Mucosa of descending colon (tissue), 3 donors: ENCODE measurements at regions not wholly inside any gene's neighbourhood (a gene's known extent, or its start where the extent isn't known, plus 50 kb on each side); places are given as distances from the start of the nearest gene placed in this dataset.
A peak's percentile ranks its signal among the peaks of the same experiment; 100 is the strongest.

Source experiments
- ATAC-seq: fragments of 200-7000 bp; cut with Tn5 transposase; one replicate; pipeline ENCODE4 v1.9.1; 2020; ENCODE audit warnings: mild to moderate bottlenecking, moderate library complexity
- DNase-seq, 3 donors: peaks; one replicate each; pipeline ENCODE4 v3.0.0-alpha.2; 2020
- H3K36me3 ChIP-seq: fragments of 200-600 bp; one replicate; pipeline ENCODE4 v1.8.0; 2021; ENCODE audit warnings: low read depth, mild to moderate bottlenecking
- H3K4me1 ChIP-seq: fragments of 200-600 bp; one replicate; pipeline ENCODE4 v1.8.0; 2021; ENCODE audit warnings: low read depth, mild to moderate bottlenecking
- H3K4me3 ChIP-seq: fragments of 200-600 bp; one replicate; pipeline ENCODE4 v1.8.0; 2021; ENCODE audit warnings: mild to moderate bottlenecking
- H3K9me3 ChIP-seq: fragments of 200-600 bp; one replicate; pipeline ENCODE4 v1.8.0; 2021; ENCODE audit warnings: mild to moderate bottlenecking
- intact Hi-C, 2 donors: fragments of 100-400 bp; cut with DNase I in 1 of 2; cut with micrococcal nuclease in 1 of 2; formaldehyde crosslinking; loops; one replicate each; pipeline versions ENCODE4 v1.11.0 to v1.11.1; 2022; cut with DNase I, micrococcal nuclease
- TF ChIP-seq, protein P1 (sequence below): fragments of 200-600 bp; IDR thresholded peaks from one replicate; pipeline ENCODE4 v1.8.0; 2022; ENCODE audit warnings: antibody characterized with exemption, mild to moderate bottlenecking
- donor health status: DM: no; HTN: no; CAD: no; lungs with moderate emphysema.
- donor health status: DM: no; HTN: no; CAD: no.
- donor health status: DM: no; HTN: yes; CAD: no.

DNA sequence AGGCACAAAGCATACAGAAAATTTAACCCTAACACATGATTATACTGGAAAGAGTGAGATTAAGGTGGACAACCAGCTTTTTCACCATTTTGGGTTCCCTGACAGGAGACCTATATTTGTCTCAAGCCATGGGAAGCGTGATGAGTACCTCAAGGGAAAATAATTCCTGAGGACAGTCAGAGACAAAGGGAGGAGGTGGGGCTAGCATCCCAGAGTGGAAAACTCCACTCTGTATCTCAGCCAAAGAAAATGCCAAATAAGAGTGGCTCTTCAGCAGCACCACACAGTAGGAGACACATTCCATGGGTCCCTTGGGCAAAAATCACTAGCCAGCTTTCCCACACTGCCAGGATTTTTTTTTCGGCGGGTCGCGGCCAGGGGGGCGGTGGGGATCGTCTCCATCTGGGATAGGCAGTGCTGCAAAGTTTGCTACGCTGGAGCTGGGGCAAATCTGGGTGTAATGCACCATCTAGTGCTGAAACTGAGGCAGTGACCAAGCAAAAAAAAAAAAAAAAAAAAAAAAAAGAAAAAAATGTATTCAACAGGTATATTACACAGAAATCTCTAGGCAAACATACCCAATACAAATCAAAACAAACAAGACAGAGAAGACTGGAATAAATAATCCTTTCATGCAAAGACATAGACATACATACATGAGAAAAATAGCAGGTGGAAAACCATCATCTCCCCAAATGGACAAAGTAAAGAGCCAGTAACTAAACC lies 77.3 kb upstream of the SLC35F1 start:
- DNase-seq (no peak), ATAC-seq (no peak)
- no peaks in the 10 kb centered on the region for H3K9me3 ChIP-seq

DNA sequence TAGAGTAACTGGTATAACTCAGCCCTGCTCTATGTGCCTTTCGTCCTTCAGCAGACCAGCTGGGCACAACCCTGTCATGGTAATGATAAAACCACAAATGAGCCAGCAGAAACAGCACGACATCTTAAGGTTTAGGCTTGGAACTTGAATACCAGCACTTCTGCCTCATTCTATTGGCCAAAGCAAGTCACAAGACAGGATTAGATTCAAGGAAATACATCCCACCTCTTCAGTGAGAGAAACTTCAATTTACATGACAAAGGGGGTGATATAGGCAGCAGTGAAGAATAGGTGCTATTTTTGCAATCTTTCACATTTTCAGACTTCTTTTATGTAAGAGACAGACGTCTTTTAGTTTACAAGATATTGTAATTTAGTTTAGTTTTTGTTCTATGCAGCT lies 69.8 kb upstream of the SLC35F1 start:
- no peak overlapping the region for H3K4me3 ChIP-seq
- TF ChIP-seq, protein P1, sequence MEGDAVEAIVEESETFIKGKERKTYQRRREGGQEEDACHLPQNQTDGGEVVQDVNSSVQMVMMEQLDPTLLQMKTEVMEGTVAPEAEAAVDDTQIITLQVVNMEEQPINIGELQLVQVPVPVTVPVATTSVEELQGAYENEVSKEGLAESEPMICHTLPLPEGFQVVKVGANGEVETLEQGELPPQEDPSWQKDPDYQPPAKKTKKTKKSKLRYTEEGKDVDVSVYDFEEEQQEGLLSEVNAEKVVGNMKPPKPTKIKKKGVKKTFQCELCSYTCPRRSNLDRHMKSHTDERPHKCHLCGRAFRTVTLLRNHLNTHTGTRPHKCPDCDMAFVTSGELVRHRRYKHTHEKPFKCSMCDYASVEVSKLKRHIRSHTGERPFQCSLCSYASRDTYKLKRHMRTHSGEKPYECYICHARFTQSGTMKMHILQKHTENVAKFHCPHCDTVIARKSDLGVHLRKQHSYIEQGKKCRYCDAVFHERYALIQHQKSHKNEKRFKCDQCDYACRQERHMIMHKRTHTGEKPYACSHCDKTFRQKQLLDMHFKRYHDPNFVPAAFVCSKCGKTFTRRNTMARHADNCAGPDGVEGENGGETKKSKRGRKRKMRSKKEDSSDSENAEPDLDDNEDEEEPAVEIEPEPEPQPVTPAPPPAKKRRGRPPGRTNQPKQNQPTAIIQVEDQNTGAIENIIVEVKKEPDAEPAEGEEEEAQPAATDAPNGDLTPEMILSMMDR = no peak
- ATAC-seq (no peak), DNase-seq (no peak)
- intact Hi-C loops = no loop called here
- no peaks in the 10 kb centered on the region for H3K36me3 ChIP-seq
- H3K9me3 ChIP-seq = no peaks in the 10 kb centered on the region
- no peaks in the 10 kb centered on the region for H3K4me1 ChIP-seq

More for the DNA sequence above, 77.3 kb upstream of the SLC35F1 start:
- Histone ChIP-seq H3K36me3 (no peaks in the 10 kb centered on the region), H3K4me1 (no peaks in the 10 kb centered on the region), H3K4me3 (no peak overlapping the region)
- TF ChIP-seq, protein P1 = no peak
- intact Hi-C loops = no loop called here

DNA sequence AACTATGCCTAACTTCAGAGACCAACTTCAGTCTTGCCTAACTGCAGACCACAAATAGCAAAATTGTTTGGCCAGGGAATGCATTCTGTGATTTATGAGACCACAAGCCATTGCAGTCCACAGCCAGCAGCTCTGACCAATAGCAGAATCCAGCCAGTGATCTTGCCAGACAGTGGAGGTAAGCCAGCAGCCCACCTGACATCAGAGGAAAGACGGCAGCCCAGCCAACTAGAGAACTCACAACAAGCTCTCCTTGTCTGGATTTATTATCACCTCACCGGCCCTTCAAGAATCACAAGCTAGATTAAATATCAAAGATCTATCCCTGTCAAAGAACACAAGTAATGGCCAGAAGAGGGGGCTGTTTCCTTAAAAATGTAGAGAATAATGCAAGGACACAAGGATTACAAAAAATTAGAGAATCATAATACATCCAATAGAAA lies 66.5 kb upstream of the SLC35F1 start:
- intact Hi-C loops = no loop called here
- H3K4me3 ChIP-seq = no peak overlapping the region
- H3K4me1 ChIP-seq = no peaks in the 10 kb centered on the region
- H3K36me3 ChIP-seq = no peaks in the 10 kb centered on the region
- TF ChIP-seq, protein P1 = no peak
- DNase-seq (peak in 1 of 3 donors; percentile 33), ATAC-seq (no peak)
- H3K9me3 ChIP-seq = no peaks in the 10 kb centered on the region

DNA sequence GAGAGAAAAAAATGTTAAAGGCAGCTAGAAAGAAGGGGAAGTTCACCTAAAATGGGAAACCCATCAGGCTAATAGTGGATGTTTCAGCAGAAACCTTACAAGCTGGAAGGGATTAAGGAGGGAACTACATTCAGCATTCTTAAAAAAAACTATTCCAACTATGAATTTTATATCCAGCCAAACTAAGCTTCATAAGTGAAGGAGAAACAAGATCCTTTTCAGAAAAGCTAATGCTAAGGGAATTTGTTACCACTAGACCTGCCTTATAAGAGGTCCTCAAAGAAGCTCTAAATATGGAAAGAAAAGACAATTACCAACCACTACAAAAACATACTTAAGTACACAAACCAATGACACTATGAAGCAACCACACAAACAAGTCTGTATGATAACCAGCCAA lies 59.2 kb upstream of the SLC35F1 start:
- TF ChIP-seq, protein P1 = no peak
- Histone ChIP-seq H3K4me3 (no peak overlapping the region), H3K9me3 (no peaks in the 10 kb centered on the region), H3K4me1 (no peaks in the 10 kb centered on the region), H3K36me3 (no peaks in the 10 kb centered on the region)
- intact Hi-C loops = no loop called here
- ATAC-seq = no peak
- no peak for DNase-seq

DNA sequence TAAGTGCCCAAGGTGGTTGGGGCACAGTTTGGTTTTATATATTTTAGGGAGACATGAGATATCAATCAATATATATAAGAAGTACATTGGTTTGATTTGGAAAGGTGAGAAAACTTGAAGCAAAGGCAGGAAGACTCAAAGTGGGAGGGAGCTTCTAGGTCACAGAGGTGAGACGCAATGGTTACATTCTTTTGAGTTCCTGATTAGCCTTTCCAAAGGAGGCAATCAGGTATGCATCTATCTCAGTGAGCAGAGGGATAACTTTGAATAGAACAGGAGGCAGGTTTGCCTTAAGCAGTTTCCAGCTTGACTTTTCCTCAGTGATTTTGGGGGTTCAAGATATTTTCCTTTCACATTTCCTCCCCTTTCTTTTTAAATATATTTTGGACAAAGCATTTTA lies 58.0 kb upstream of the SLC35F1 start:
- TF ChIP-seq, protein P1 = no peak

More for the DNA sequence above, 58.0 kb upstream of the SLC35F1 start:
- intact Hi-C loops = no loop called here
- Histone ChIP-seq H3K4me3 (no peak overlapping the region), H3K36me3 (no peaks in the 10 kb centered on the region), H3K9me3 (no peaks in the 10 kb centered on the region), H3K4me1 (no peaks in the 10 kb centered on the region)
- DNase-seq (no peak), ATAC-seq (no peak)
